C4-2B (cell line): ENCODE measurements at regions not wholly inside any gene's neighbourhood (a gene's known extent, or its start where the extent isn't known, plus 50 kb on each side); places are given as distances from the start of the nearest gene placed in this dataset.

ENCODE experiments used
- CTCF ChIP-seq: fragments of 450-650 bp; conservative IDR thresholded peaks from 2 replicates; pipeline ENCODE4 v1.5.1; 2017; ENCODE audit warnings: mild to moderate bottlenecking
- ZFX ChIP-seq: fragments of 450-650 bp; IDR thresholded peaks from 2 replicates; pipeline ENCODE4 v1.6.1; 2017

GRCh38 chr3:16072420-16073110 lies 101.9 kb upstream of the GALNT15 start:
- no peak for TF ChIP-seq CTCF
- no peak for TF ChIP-seq ZFX
